ENCODE measurements at regions not wholly inside any gene's neighbourhood (a gene's known extent, or its start where the extent isn't known, plus 50 kb on each side); places are given as distances from the start of the nearest gene placed in this dataset.

DNA sequence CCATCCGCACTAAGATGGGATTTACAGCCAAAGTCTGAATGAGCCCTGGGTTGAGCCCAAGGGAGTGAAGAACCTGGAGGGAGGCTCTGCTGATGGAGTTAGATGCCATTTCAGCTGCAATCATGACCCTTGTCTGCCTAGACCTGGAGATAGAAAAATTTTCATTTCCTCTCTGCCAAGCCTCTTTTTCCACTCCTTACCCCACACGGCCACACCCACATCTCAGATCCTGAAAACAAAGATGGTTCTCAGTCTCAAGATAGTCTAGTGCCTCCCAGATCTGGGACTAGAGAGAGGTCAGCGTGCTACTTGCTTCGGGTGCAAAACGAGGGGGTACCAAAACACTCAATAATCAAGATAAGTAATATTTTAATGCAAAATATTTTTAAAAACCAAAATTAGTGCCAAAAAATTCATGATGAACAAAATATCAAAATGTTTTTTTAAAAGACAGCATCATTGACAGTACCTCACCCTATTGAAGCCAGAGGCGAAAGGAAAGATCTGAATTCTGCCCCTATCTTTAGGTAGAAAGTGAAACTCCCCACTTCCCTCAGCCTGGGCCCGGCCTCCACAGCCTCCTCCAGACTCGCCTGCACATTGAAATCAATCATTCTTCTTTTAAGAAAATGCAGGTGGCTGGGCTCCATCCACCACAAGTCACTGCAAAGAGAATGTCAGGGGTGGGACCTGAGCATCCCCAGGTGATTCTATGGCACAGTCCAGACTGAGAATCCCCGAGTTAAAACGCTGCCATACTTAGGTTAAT is 57.8 kb upstream of the GPR45 start:
- no peak for ATAC-seq (replicated peaks in 1 of 2)
- Mint-ChIP-seq H3K27ac (no peak overlapping the region), H3K36me3 (ENCODE audit: insufficient read depth in 2 of 2) (no peaks in the 10 kb centered on the region), H3K4me3 (no peak overlapping the region), H3K9me3 (no peaks in the 10 kb centered on the region), H3K27me3 (ENCODE audit: low read depth) (peaks cover 16% of the 10 kb centered on the region), H3K4me1 (ENCODE audit: low read depth) (peaks cover 10% of the 10 kb centered on the region)
- no peak for DNase-seq

DNA sequence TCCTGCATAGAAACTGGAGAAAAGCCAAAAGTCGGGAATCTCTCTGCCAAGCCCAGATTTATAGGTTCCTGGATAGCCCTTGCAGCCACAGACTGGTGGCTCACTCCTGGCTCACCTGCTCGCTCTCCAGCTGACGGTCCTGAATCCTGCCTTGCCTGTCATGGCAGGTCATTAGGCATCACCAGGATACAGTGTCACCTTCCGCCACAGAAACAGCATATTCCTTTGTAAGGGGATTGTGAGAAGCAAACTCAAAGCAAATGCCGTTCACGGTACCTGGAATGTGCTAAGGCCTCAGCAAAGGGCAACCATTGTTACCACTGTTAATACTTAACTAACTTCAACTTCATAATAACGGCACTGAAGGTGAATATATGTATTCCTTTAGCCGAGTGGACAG is 57.1 kb upstream of the GPR45 start:
- H3K9me3 Mint-ChIP-seq = peaks cover 0 to 2% of the 10 kb centered on the region in 2 donors
- H3K27ac Mint-ChIP-seq = no peak overlapping the region
- peaks cover 16% of the 10 kb centered on the region for H3K27me3 Mint-ChIP-seq (ENCODE audit: low read depth)
- ATAC-seq (replicated peaks in 1 of 2) (no peak), DNase-seq (no peak)
- no peaks in the 10 kb centered on the region for H3K36me3 Mint-ChIP-seq (ENCODE audit: insufficient read depth in 2 of 2)
- no peak overlapping the region for H3K4me3 Mint-ChIP-seq
- peaks cover 16% of the 10 kb centered on the region for H3K4me1 Mint-ChIP-seq (ENCODE audit: low read depth)

DNA sequence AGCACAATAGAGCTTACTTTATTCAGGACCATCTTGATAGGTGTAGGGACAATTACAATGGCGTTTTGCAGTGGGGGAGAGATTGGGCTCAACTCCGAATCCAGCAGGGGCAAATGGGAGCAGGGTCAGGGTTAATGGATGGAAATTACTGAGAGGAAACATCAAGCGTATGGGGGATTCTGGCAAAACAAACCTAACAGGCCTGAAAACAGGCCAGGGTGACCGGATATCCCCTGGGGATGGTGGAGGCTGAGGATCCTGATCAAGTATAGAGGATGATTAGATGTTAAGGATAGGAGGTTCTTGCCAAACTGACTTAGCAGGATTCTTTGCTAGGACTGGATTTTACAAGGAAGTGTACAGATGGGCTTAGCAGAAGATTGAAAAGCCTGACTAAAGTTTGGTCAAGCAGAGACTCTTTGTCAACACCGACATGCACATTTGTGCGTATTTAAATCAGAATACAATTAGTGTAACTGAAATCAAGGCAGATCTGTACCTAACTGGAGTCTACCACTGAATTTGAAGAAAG is 54.5 kb upstream of the GPR45 start:
- Mint-ChIP-seq H3K4me1 (ENCODE audit: low read depth) (peaks cover 10% of the 10 kb centered on the region), H3K4me3 (no peak overlapping the region), H3K27ac (no peak overlapping the region), H3K27me3 (ENCODE audit: low read depth) (peaks cover 32% of the 10 kb centered on the region), H3K36me3 (ENCODE audit: insufficient read depth in 2 of 2) (peaks cover 2 to 5% of the 10 kb centered on the region in 2 donors), H3K9me3 (peaks cover 7 to 9% of the 10 kb centered on the region in 2 donors)
- ATAC-seq (replicated peaks in 1 of 2) (no peak), DNase-seq (no peak)

- H3K27me3 Mint-ChIP-seq (ENCODE audit: low read depth) = peaks cover 29% of the 10 kb centered on the region
- no peak overlapping the region for H3K27ac Mint-ChIP-seq
- peaks cover 10% of the 10 kb centered on the region for H3K4me1 Mint-ChIP-seq (ENCODE audit: low read depth)
- DNase-seq = no peak
- peaks cover 2 to 5% of the 10 kb centered on the region in 2 donors for H3K36me3 Mint-ChIP-seq (ENCODE audit: insufficient read depth in 2 of 2)
- no peak for ATAC-seq (replicated peaks in 1 of 2)
- H3K9me3 Mint-ChIP-seq = peaks cover 7 to 9% of the 10 kb centered on the region in 2 donors
- no peak overlapping the region for H3K4me3 Mint-ChIP-seq
These were observed 54.0 kb upstream of the GPR45 start for GRCh38 chr2:105187531-105187930.

DNA sequence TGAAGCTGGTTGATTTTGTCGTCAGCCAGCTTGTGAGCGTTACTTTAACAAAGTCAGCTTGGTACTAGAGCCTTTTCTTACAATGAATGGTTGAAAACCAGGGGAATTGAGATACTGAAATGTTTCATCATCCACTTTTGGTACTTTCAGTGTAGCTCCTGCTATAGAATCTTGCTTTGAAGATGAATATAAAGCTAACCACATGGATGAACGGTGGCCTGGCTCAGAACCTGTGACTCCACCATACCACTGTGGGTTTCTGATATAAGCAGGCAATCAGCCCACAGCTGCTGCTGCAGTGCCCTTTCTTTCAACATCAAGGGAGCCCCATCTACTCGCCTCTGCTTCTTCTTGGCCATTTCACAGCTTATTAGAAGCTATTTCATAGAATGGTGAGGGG is 53.2 kb upstream of the GPR45 start:
- DNase-seq (peak; percentile 25 to 46), ATAC-seq (replicated peaks in 1 of 2) (peak; percentile 96 to 98)
- H3K36me3 Mint-ChIP-seq (ENCODE audit: insufficient read depth in 2 of 2) = peaks cover 2 to 5% of the 10 kb centered on the region in 2 donors
- no peak overlapping the region for H3K27ac Mint-ChIP-seq
- peaks cover 10% of the 10 kb centered on the region for H3K4me1 Mint-ChIP-seq (ENCODE audit: low read depth)
- H3K4me3 Mint-ChIP-seq = no peak overlapping the region
- peaks cover 7 to 9% of the 10 kb centered on the region in 2 donors for H3K9me3 Mint-ChIP-seq
- H3K27me3 Mint-ChIP-seq (ENCODE audit: low read depth) = peaks cover 26% of the 10 kb centered on the region
